ENCODE measurements at regions not wholly inside any gene's neighbourhood (a gene's known extent, or its start where the extent isn't known, plus 50 kb on each side); places are given as distances from the start of the nearest gene placed in this dataset.

- TF ChIP-seq CTCF (IDR thresholded peaks at IDR 0.05) (no peak), EP300 (IDR thresholded peaks at IDR 0.05) (no peak), POLR2A (IDR thresholded peaks at IDR 0.05; ENCODE audit: low read depth) (no peak)
Measured at GRCh38 chr13:56335775-56336174, 804.9 kb upstream of the PRR20A start.

Data from esophagus muscularis mucosa (tissue), 4 donors.